Myocyte (in vitro differentiated cells): ENCODE measurements at regions not wholly inside any gene's neighbourhood (a gene's known extent, or its start where the extent isn't known, plus 50 kb on each side); places are given as distances from the start of the nearest gene placed in this dataset.
A peak's percentile ranks its signal among the peaks of the same experiment; 100 is the strongest.
"Not testable (repeated sequence)": the region's sequence is repeated elsewhere in the genome, so short reads cannot be mapped to it uniquely, and the experiment has no call there.

ENCODE experiments used
- DNase-seq: peaks from one replicate; pipeline ENCODE4 v3.0.0-alpha.2; 2012; ENCODE audit warnings: low read depth

DNA sequence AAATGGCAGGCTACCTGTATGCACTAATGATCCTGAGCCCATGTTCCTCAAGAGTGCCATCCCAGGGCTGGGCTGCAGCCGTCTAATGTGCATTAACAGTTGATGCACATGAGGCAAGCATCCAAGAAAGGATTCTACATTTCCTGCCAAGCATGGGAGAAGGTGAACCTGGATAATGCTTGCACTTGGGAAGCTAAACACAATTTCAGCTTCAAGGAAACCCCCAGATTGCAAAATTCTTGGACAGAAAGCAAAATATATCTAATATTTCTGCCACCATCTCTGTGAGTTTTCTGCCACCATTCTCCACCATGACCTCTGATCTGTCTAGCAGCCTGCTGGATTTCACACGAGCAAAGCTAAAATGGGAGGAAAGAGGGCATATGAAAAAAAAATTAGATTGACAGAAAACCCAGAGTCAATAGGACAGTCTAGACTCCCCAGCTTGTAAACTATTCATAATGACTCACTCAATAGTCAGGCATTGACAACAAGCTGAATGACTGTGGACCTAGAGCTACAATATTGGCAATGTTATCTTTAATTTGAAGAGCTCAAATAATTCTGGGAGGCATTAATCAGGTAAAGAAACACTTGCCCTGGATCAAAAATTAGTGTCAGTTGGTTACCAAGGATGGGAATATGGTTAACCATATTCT, 91.9 kb upstream of the BCL2L14 start:
- DNase-seq = no peak

GRCh38 chr12:11980115-11980514, 90.6 kb upstream of the BCL2L14 start:
- no peak for DNase-seq

- DNase-seq = peak; percentile 22
Observed at GRCh38 chr12:11981121-11981733, 89.5 kb upstream of the BCL2L14 start.

- no peak for DNase-seq
Observed at GRCh38 chr12:11984417-11984816, 86.3 kb upstream of the BCL2L14 start.

- DNase-seq = no peak
Observed at GRCh38 chr12:11986165-11986564, 84.6 kb upstream of the BCL2L14 start.

GRCh38 chr12:11987901-11988300, 82.8 kb upstream of the BCL2L14 start:
- no peak for DNase-seq

DNA sequence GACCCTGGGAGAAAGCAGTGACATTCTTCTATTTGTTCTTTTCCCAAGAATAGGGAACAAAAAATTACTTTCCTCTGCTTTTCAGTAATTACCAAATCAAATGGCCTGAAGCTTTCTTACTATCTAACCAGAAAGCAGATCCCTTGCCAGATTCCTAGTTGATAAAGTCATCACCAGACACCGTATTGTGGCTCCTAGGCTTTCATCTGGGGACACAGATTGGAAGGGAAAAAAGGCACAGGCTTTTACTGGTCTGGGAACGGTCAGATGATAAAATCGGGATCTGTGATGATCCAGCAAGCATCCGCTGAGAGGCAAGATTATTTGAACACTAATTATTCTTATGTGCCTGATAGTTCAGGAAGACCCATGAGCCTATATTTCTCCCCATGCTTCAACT, 79.1 kb upstream of the BCL2L14 start:
- peak; percentile 52 for DNase-seq

DNA sequence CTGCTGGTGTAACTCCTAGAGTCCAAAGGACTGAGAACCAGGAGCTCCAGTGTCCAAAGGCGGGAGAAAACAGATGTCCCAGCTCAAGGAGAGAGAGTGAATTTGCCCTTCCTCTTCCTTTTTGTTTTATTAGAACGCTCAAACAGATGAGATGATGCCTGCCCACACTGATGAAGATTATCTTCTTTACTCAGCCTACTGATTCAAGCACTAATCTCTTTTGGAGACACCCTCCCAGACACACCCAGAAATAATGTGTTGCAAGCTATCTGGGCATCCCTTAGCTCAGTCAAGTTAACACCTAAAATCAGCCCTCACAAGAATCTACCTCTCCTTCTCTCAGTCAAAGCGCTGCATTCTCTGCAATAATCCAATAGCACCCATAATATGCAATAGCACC, 78.2 kb upstream of the BCL2L14 start:
- DNase-seq = no peak

GRCh38 chr12:11998307-11998943, 72.3 kb upstream of the BCL2L14 start:
- not testable (repeated sequence) for DNase-seq

DNA sequence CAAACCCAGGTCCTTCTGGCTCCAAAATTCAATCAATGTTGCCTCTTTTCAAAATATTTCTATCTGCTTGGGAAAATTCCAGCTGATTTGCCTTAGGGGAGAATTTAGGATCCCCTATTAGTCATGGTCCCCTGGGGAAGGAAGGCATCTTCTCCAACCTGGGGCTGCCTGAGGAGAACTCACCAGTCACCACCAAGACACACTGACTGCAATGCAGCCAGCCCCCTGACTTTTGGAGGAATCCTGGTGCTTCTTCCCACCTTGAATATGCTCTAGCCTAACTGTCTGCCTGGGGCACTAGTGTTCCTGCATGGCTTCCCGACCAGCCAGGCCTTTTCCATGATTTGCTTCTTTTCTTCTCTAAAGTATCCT, 71.8 kb upstream of the BCL2L14 start:
- DNase-seq = no peak

GRCh38 chr12:12003609-12004008, 67.1 kb upstream of the BCL2L14 start:
- DNase-seq = no peak

DNA sequence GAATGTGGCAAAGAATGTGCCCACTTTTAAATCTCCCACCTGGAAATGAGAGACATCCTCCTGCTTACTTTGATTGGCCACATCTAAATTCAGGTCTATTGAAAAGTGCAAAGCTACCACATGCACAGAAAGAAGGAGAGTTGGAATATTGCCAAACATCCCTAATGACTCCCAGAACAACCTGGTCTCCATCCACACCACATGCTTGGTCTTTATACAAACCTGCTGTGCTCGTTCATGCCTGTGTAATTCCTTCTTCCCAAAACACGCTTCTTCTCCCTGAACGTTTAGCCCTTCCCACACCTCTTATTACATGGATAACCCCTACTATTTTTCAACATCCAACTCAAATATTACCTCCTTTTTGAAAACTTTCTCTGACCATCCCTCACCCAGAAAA, 66.2 kb upstream of the BCL2L14 start:
- DNase-seq = no peak

DNA sequence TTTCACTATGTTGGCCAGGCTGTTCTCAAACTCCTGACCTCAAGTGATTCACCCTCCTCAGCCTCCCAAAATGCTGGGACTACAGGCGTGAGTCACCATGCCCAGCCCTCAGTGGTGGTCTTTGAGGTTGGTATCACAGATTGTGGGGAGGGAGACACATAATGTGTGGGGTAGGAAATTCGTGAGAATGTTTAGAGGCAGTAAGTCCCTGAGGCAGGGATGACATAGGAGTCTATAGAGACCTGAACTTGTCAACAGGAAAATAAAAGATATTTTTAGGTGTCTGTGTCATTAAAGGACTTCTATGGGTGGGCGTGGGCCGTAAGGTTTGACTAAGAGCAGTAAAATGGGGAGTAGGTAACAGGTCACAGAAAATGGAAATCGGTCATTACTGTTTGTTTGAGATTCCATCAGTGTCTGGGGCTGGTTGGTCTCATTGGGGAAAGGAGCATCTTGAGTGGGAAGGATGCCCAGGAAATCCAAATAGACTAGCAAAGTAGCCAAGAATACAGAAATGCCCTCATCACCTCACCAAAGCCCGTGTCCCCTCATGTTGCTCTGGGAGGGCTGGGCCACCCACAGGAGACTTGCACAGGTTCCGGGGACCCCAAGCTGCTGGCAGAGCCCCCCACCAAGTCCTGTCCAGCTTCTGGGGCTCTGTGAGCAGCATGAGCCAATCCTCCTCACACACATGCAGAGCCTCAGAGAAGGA, 63.6 kb upstream of the BCL2L14 start:
- peak; percentile 61 for DNase-seq

DNA sequence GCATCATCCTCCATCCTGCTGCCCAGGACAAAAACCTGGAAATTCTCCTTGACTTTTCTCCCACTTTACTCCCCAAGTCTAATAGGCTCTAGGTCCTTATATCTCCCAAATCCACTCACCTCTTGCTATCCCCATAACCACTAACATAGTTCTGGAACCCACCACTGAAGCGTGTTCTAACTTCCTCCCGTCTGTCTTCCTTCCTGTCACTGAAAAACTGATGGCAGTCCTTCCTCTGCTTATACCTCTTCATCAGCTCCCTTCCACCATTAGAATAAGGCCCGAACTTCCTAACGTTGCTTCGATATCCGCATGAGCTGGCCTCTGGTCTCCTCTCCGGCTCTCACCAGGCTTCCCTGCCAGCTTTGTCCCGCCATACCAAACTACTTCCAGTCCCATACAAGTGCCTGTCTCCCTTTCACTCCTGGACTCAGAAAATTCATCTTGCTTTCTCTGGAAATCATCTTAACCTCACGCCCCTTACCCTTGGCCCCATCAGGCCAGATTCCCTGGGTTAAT, 63.0 kb upstream of the BCL2L14 start:
- DNase-seq = no peak

GRCh38 chr12:12008232-12008850, 62.4 kb upstream of the BCL2L14 start:
- DNase-seq = no peak

DNA sequence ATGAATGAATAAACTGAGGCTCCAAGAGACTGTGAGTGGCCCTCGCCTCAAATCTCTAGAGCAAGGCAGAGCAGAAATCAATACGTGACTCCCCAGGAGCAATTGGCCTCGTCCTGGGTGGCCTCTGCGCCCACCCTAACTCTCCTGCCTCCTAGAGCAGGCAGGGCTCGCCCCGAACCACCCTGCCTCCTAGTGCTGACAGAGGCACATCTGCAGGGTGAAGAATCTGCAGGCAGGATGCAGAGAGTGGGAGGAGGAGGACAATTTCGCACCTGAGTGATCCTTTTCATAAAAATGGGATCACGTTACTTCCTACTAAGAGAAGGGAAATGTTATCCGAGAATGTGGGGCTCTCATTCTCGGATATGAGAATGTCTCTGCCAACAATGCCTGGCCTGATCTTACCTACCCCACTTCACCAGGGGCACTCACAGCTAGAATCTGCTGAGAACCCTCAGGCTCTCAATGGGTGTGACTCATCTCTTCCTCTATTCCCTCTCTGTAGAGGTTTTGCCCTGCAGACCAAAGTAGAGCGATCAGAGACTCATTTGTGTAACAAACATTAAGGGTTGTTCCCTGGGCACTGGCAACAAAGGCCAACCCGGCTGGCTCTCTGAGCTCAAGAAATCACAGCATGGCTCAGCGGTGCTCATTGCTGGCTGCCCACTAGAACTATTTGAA, 61.7 kb upstream of the BCL2L14 start:
- no peak for DNase-seq

DNA sequence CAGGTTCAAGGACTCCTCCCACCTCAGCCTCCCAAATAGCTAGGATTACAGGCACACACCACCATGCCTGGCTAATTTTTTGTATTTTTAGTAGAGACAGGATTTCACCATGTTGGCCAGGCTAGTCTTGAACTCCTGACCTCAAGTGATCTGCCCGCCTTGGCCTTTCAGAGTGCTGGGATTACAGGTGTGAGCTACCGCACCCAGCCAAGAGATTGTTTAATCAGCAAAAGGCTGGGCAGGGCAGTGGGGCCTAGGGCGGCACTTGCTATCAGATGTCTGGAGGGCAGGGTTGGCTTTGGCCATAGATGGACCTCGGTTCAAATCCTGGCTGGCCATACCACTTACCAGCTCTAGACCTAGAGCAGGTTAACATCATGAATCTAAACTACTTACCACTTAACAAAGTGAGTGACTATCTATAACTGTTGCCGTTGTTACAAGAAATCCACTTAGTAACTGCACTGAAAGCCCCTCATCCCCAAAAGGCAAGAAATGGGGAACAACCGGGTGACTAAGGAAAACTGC, 60.9 kb upstream of the BCL2L14 start:
- not testable (repeated sequence) for DNase-seq

GRCh38 chr12:12010277-12011039, 60.3 kb upstream of the BCL2L14 start:
- peak; percentile 40 for DNase-seq

DNA sequence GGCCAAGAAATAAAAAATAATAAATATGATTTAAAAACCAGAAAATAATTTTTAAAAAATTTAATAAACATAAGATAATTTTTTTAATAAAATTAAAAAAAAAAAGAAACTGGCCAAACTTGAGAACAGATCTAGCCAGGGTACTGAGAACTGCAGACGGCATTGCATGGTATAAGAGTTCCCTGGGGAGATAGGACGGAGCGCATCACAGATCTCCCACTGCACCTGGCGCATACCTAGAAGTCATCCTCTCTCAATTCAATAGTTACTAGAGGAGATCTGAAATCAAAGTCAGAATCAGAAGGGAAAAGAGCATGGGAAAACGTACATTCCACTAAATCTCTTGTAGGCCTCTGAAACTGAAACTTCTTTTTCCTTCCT, 58.9 kb upstream of the BCL2L14 start:
- DNase-seq = no peak
